ENCODE measurements at regions not wholly inside any gene's neighbourhood (a gene's known extent, or its start where the extent isn't known, plus 50 kb on each side); places are given as distances from the start of the nearest gene placed in this dataset.
"Not testable (repeated sequence)": the region's sequence is repeated elsewhere in the genome, so short reads cannot be mapped to it uniquely, and the experiment has no call there.

DNA sequence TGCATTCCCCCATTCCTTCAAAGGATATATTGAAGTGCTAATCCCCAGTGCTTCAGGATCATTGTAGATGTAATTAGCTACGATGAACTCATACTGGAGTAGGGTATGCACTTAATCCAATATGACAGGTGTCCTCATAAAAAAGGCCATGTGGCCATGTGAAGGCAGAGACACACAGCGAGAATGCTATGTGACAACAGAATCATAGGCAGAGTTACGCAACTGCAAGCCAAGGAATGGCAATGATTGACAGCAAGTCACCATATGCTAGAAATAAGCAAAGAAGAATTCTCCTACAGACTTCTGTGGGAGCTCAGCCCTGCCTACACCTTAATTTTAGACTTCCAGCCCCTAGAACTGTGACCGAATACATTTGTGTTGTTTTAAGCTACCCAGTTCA lies 875.6 kb upstream of the ROBO1 start:
- no peaks in the 10 kb centered on the region for H3K27me3 Mint-ChIP-seq
- no peaks in the 10 kb centered on the region for H3K4me1 Mint-ChIP-seq (ENCODE audit: low read depth)
- peaks cover 14% of the 10 kb centered on the region for H3K9me3 Mint-ChIP-seq
- H3K27ac Mint-ChIP-seq: no peak overlapping the region
- no peak overlapping the region for H3K4me3 Mint-ChIP-seq
- intact Hi-C loops (cut with micrococcal nuclease): no loop called here
- H3K36me3 Mint-ChIP-seq (ENCODE audit: low read depth): no peaks in the 10 kb centered on the region

GRCh38 chr3:80618295-80619256 lies 850.8 kb upstream of the ROBO1 start:
- no peaks in the 10 kb centered on the region for H3K36me3 Mint-ChIP-seq (ENCODE audit: low read depth)
- H3K27ac Mint-ChIP-seq: no peak overlapping the region
- no peaks in the 10 kb centered on the region for H3K9me3 Mint-ChIP-seq
- no peak overlapping the region for H3K4me3 Mint-ChIP-seq
- H3K4me1 Mint-ChIP-seq (ENCODE audit: low read depth): no peaks in the 10 kb centered on the region
- intact Hi-C loops (cut with micrococcal nuclease): no loop called here
- H3K27me3 Mint-ChIP-seq: no peaks in the 10 kb centered on the region

DNA sequence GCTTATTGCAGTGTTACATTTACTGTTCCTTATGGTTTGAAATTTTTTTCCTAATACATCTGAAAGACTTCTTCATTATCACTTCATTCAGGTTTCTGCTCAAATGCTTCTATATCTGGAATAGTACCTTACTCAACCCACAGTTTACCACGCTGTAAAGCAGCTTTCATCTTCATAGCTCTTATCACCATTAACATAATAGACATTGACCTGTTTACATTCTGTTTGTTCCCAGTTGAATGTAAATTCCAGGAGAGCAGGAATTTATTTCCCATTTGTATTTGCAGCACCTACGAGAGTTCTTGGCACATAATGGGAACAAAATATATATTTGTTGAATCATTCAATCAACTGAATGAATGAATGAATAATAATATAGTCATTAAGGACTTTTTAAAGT lies 844.6 kb upstream of the ROBO1 start:
- H3K36me3 Mint-ChIP-seq (ENCODE audit: low read depth): no peaks in the 10 kb centered on the region
- H3K9me3 Mint-ChIP-seq: no peaks in the 10 kb centered on the region
- intact Hi-C loops (cut with micrococcal nuclease): no loop called here
- H3K4me1 Mint-ChIP-seq (ENCODE audit: low read depth): no peaks in the 10 kb centered on the region
- H3K27ac Mint-ChIP-seq: no peak overlapping the region
- H3K27me3 Mint-ChIP-seq: no peaks in the 10 kb centered on the region
- no peak overlapping the region for H3K4me3 Mint-ChIP-seq

GRCh38 chr3:80608072-80608471 lies 840.3 kb upstream of the ROBO1 start:
- H3K4me1 Mint-ChIP-seq (ENCODE audit: low read depth); H3K27me3 Mint-ChIP-seq; H3K27ac Mint-ChIP-seq; H3K36me3 Mint-ChIP-seq (ENCODE audit: low read depth); H3K4me3 Mint-ChIP-seq; H3K9me3 Mint-ChIP-seq; intact Hi-C loops (cut with micrococcal nuclease): not testable (repeated sequence)

DNA sequence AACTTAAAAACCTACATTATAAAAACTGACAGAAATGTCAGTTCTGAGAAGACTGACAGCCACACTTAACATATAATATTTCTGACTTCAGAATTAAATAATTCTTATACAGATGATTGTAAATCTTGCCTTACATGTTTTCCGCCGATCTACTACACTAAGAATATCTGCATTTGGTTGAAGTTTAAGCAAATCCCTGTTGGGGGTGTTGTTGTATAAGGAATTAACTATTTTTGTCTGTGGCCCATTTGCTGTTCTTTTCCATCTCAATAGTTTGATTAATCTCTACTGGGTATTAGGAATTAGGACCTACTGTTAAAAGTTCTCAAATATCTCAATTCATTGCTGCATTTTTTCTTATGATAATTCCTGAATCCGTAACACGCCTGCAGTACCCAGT lies 838.3 kb upstream of the ROBO1 start:
- Mint-ChIP-seq H3K36me3 (ENCODE audit: low read depth) (no peaks in the 10 kb centered on the region), H3K27me3 (no peaks in the 10 kb centered on the region), H3K9me3 (no peaks in the 10 kb centered on the region), H3K27ac (no peak overlapping the region), H3K4me3 (no peak overlapping the region), H3K4me1 (ENCODE audit: low read depth) (no peaks in the 10 kb centered on the region)
- intact Hi-C loops (cut with micrococcal nuclease): no loop called here

DNA sequence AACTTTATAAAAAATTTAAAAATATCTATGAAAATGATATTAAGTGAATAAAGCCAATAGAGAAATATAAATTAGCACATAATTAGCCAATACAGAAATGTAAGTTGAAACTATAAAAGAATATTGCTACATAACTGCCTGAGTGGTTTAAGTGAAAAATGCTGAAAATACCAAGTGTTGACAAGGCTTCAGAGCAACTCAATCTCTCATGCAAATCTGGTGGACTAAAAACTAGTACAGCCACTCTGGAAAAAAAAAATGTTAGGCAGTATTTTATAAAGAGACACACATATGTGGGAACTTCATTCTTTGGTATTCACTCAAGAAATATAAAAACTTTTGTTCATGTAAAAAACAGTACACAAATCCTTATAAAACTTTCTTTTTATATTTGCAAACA lies 833.7 kb upstream of the ROBO1 start:
- H3K4me3 Mint-ChIP-seq: no peak overlapping the region
- intact Hi-C loops (cut with micrococcal nuclease): no loop called here
- H3K27me3 Mint-ChIP-seq: no peaks in the 10 kb centered on the region
- no peaks in the 10 kb centered on the region for H3K4me1 Mint-ChIP-seq (ENCODE audit: low read depth)
- no peak overlapping the region for H3K27ac Mint-ChIP-seq
- no peaks in the 10 kb centered on the region for H3K36me3 Mint-ChIP-seq (ENCODE audit: low read depth)
- peaks cover 6% of the 10 kb centered on the region for H3K9me3 Mint-ChIP-seq

DNA sequence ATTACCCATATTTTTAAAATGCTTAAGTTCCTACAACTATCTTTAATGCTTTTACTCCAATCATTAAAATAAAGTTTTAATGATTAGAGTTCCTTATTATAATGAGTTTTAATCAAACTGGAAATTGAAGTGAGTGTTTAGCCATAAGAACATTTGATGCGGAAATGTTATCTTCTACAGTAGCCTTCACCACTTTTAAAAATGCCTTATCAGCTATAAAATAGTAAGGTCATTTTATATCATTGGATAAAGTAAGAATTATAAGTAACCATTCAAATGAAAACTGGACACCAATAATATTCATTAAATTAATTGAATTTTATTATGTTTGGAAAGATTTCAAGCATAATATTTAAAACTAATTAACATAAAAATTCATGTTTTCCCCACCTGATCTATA lies 825.0 kb upstream of the ROBO1 start:
- Mint-ChIP-seq H3K36me3 (ENCODE audit: low read depth) (no peaks in the 10 kb centered on the region), H3K4me1 (ENCODE audit: low read depth) (no peaks in the 10 kb centered on the region), H3K27me3 (no peaks in the 10 kb centered on the region), H3K9me3 (peaks cover 4% of the 10 kb centered on the region), H3K27ac (no peak overlapping the region), H3K4me3 (no peak overlapping the region)
- intact Hi-C loops (cut with micrococcal nuclease): no loop called here

- Mint-ChIP-seq H3K27me3 (no peaks in the 10 kb centered on the region), H3K36me3 (ENCODE audit: low read depth) (no peaks in the 10 kb centered on the region), H3K4me3 (no peak overlapping the region), H3K9me3 (no peaks in the 10 kb centered on the region), H3K4me1 (ENCODE audit: low read depth) (no peaks in the 10 kb centered on the region), H3K27ac (no peak overlapping the region)
- intact Hi-C loops (cut with micrococcal nuclease): no loop called here
Observed at GRCh38 chr3:80586338-80586737, 818.5 kb upstream of the ROBO1 start.

GRCh38 chr3:80580146-80580545 lies 812.3 kb upstream of the ROBO1 start:
- H3K4me3 Mint-ChIP-seq: no peak overlapping the region
- H3K27ac Mint-ChIP-seq: no peak overlapping the region
- intact Hi-C loops (cut with micrococcal nuclease): no loop called here
- no peaks in the 10 kb centered on the region for H3K27me3 Mint-ChIP-seq
- H3K36me3 Mint-ChIP-seq (ENCODE audit: low read depth): no peaks in the 10 kb centered on the region
- H3K4me1 Mint-ChIP-seq (ENCODE audit: low read depth): no peaks in the 10 kb centered on the region
- H3K9me3 Mint-ChIP-seq: no peaks in the 10 kb centered on the region

- intact Hi-C loops (cut with micrococcal nuclease): no loop called here
- no peaks in the 10 kb centered on the region for H3K4me1 Mint-ChIP-seq (ENCODE audit: low read depth)
Observed at GRCh38 chr3:80564391-80564790, 796.6 kb upstream of the ROBO1 start.

GRCh38 chr3:80559701-80560100 lies 791.9 kb upstream of the ROBO1 start:
- Mint-ChIP-seq H3K36me3 (ENCODE audit: low read depth) (no peaks in the 10 kb centered on the region), H3K27ac (no peak overlapping the region), H3K27me3 (no peaks in the 10 kb centered on the region), H3K9me3 (peaks cover 13% of the 10 kb centered on the region), H3K4me1 (ENCODE audit: low read depth) (no peaks in the 10 kb centered on the region), H3K4me3 (no peak overlapping the region)
- intact Hi-C loops (cut with micrococcal nuclease): no loop called here

More at GRCh38 chr3:80564391-80564790, 796.6 kb upstream of the ROBO1 start:
- no peak overlapping the region for H3K4me3 Mint-ChIP-seq
- H3K27ac Mint-ChIP-seq: no peak overlapping the region
- no peaks in the 10 kb centered on the region for H3K36me3 Mint-ChIP-seq (ENCODE audit: low read depth)
- H3K27me3 Mint-ChIP-seq: no peaks in the 10 kb centered on the region
- peaks cover 13% of the 10 kb centered on the region for H3K9me3 Mint-ChIP-seq

- no peak overlapping the region for H3K27ac Mint-ChIP-seq
- no peaks in the 10 kb centered on the region for H3K36me3 Mint-ChIP-seq (ENCODE audit: low read depth)
- H3K4me1 Mint-ChIP-seq (ENCODE audit: low read depth): no peaks in the 10 kb centered on the region
- intact Hi-C loops (cut with micrococcal nuclease): no loop called here
- peaks cover 13% of the 10 kb centered on the region for H3K9me3 Mint-ChIP-seq
- no peak overlapping the region for H3K4me3 Mint-ChIP-seq
- H3K27me3 Mint-ChIP-seq: no peaks in the 10 kb centered on the region
Observed at GRCh38 chr3:80556763-80557162, 789.0 kb upstream of the ROBO1 start.

DNA sequence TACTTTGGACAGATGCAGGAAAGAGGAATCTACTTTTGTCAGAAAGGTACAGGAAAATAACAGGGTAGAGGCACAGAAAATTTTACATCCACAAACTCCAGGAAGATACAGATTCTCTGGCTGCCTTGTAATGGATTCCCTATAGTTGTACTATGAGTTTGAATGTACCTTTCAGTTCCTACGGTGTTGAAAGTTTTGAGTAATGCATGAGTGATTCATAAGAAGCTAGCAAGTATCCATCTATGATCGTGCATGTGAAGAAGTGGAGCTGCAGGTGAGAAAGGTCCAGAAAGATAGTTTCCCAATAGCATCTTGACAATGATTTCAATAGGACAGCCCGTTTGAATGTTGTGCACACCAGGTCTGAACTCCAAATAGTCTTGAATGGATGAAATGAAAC lies 786.5 kb upstream of the ROBO1 start:
- Mint-ChIP-seq H3K4me3 (no peak overlapping the region), H3K36me3 (ENCODE audit: low read depth) (no peaks in the 10 kb centered on the region), H3K27ac (no peak overlapping the region), H3K27me3 (no peaks in the 10 kb centered on the region), H3K4me1 (ENCODE audit: low read depth) (no peaks in the 10 kb centered on the region), H3K9me3 (no peaks in the 10 kb centered on the region)
- intact Hi-C loops (cut with micrococcal nuclease): no loop called here

DNA sequence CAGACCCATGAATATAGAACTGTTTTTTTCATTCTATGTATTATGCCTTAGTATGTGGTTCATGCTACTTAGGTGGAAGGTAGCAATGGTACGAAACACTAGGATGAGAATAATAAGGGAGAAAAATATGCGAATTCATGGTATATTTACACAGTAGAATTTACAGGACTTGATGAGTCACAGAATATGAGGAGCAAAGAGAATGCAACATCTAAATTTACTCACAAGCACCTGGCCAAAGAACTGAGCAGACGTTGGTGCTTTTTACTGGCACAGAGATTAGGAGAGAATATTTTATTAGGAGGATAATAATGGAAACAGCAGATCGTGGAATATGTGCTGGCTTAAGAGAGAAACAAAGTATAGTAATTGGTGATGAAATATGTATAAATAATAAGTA lies 785.4 kb upstream of the ROBO1 start:
- intact Hi-C loops (cut with micrococcal nuclease): no loop called here
- Mint-ChIP-seq H3K27ac (no peak overlapping the region), H3K4me3 (no peak overlapping the region), H3K9me3 (no peaks in the 10 kb centered on the region), H3K27me3 (no peaks in the 10 kb centered on the region), H3K36me3 (ENCODE audit: low read depth) (no peaks in the 10 kb centered on the region), H3K4me1 (ENCODE audit: low read depth) (no peaks in the 10 kb centered on the region)

DNA sequence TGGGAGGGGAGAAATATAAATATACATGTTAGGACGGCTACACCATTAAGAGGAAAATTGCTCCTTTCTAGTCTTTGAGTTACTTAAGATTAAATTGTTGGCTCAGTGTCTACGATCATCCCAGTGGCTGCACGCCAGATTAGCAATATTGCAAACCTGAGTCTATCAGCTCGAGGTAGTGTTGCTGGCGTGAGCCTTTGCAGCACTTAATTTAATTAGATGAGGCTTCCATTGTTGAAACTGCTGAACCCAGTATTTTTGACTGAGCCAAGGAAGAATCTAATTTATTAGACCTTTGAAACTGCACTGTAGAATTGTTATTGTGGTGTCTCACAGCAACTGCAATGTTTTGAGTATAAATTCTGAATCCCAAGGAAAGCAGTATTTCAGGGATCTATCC lies 782.4 kb upstream of the ROBO1 start:
- H3K27me3 Mint-ChIP-seq: no peaks in the 10 kb centered on the region
- intact Hi-C loops (cut with micrococcal nuclease): no loop called here
- no peak overlapping the region for H3K27ac Mint-ChIP-seq
- no peaks in the 10 kb centered on the region for H3K36me3 Mint-ChIP-seq (ENCODE audit: low read depth)
- no peaks in the 10 kb centered on the region for H3K4me1 Mint-ChIP-seq (ENCODE audit: low read depth)
- no peaks in the 10 kb centered on the region for H3K9me3 Mint-ChIP-seq
- no peak overlapping the region for H3K4me3 Mint-ChIP-seq

Data from dendritic cell treated with granulocyte-macrophage colony-stimulating factor and Interleukin-4, amounts not matched to agents 40 ng/mL and 50 ng/mL, for 4 days (primary cell).